Left lung (tissue), 4 donors: ENCODE measurements at regions not wholly inside any gene's neighbourhood (a gene's known extent, or its start where the extent isn't known, plus 50 kb on each side); places are given as distances from the start of the nearest gene placed in this dataset.
A peak's percentile ranks its signal among the peaks of the same experiment; 100 is the strongest.
"Not testable (repeated sequence)": the region's sequence is repeated elsewhere in the genome, so short reads cannot be mapped to it uniquely, and the experiment has no call there.

Source experiments
- ATAC-seq: fragments of 200-7000 bp; cut with Tn5 transposase; one replicate; pipeline ENCODE4 v1.9.1; 2020; ENCODE audit warnings: moderate library complexity
- DNase-seq, 4 donors: peaks; one replicate each; pipeline ENCODE4 v3.0.0-alpha.2; 2013 to 2020
- H3K27ac ChIP-seq, 2 donors: fragments of 200-600 bp; sonication (generic) in 1 of 2; one replicate each; pipeline versions ENCODE4 v1.5.0 to v1.8.0; 2020 to 2021
- H3K27me3 ChIP-seq, 2 donors: fragments of 200-600 bp; sonication (generic) in 1 of 2; one replicate each; pipeline versions ENCODE4 v1.5.0 to v1.8.0; 2020 to 2021
- H3K36me3 ChIP-seq, 2 donors: fragments of 200-600 bp; sonication (generic) in 1 of 2; one replicate each; pipeline versions ENCODE4 v1.5.0 to v1.8.0; 2020 to 2021
- H3K4me1 ChIP-seq, 2 donors: fragments of 200-600 bp; one replicate each; pipeline ENCODE4 v1.8.0; 2021
- H3K4me3 ChIP-seq, 2 donors: fragments of 200-600 bp; sonication (generic) in 1 of 2; one replicate each; pipeline versions ENCODE4 v1.5.0 to v1.8.0; 2020 to 2021; ENCODE audit warnings: mild to moderate bottlenecking in 1 of 2
- H3K9me3 ChIP-seq, 2 donors: fragments of 200-600 bp; sonication (generic) in 1 of 2; one replicate each; pipeline versions ENCODE4 v1.5.0 to v1.8.0; 2020 to 2021
- intact Hi-C, 2 donors: fragments of 100-400 bp; cut with DNase I; formaldehyde crosslinking; loops; one replicate each; pipeline versions ENCODE4 v1.11.2 to v1.14.2; 2022
- TF ChIP-seq, protein P1 (sequence below), 2 donors: fragments of 200-600 bp; sonication (generic) in 1 of 2; IDR thresholded peaks; one replicate each; pipeline versions ENCODE4 v1.5.0 to v1.8.0; 2021; ENCODE audit warnings: antibody characterized with exemption in 2 of 2
- donor health status: DM: no; HTN: yes; CAD: no.
- donor health status: DM: no; HTN: no; CAD: no.

DNA sequence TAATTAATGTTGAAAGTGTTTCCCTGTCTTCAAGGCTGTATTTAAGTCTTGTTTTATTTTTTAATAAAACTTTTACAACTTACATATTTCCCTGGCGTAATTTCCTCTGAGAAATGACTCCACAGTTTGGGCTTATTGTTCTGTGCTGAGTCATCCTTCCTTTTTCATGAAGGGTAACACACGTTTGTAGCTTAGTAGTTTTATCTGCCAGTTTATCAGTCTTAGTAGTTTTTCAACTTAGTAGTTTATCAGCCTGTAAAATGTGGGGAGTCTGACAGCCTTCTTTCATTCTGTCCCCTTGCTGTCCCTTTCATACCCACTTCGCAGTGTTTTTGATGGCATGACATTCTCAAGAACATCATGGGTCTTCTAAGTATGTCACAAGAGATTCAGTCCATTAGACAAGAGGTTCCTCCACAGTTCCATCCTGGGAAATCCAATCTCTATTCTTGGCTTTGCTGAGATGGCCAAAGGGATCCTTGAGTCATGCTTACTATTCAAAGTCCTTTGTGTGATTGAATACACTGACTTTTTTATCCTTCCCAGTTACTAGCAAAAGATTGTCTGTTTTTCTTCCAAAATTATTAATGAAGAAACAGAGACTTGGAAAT is 60.0 kb upstream of the SGPP2 start:
- H3K27me3 ChIP-seq: no peaks in the 10 kb centered on the region
- H3K27ac ChIP-seq: peak overlapping the region in 1 of 2 donors; percentile 50
- no peaks in the 10 kb centered on the region for H3K36me3 ChIP-seq
- H3K4me3 ChIP-seq: no peak overlapping the region
- TF ChIP-seq, protein P1, sequence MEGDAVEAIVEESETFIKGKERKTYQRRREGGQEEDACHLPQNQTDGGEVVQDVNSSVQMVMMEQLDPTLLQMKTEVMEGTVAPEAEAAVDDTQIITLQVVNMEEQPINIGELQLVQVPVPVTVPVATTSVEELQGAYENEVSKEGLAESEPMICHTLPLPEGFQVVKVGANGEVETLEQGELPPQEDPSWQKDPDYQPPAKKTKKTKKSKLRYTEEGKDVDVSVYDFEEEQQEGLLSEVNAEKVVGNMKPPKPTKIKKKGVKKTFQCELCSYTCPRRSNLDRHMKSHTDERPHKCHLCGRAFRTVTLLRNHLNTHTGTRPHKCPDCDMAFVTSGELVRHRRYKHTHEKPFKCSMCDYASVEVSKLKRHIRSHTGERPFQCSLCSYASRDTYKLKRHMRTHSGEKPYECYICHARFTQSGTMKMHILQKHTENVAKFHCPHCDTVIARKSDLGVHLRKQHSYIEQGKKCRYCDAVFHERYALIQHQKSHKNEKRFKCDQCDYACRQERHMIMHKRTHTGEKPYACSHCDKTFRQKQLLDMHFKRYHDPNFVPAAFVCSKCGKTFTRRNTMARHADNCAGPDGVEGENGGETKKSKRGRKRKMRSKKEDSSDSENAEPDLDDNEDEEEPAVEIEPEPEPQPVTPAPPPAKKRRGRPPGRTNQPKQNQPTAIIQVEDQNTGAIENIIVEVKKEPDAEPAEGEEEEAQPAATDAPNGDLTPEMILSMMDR (IDR thresholded peaks at IDR 0.05): no peak
- ATAC-seq (no peak), DNase-seq (no peak)
- intact Hi-C loops: no loop called here
- peaks cover 0 to 9% of the 10 kb centered on the region in 2 donors for H3K4me1 ChIP-seq
- no peaks in the 10 kb centered on the region for H3K9me3 ChIP-seq

- peak in 3 of 4 donors; percentile 11 to 78 (median 61) for DNase-seq
- intact Hi-C loops, H3K27me3 ChIP-seq, H3K27ac ChIP-seq, ATAC-seq, H3K4me3 ChIP-seq, H3K4me1 ChIP-seq, H3K36me3 ChIP-seq, H3K9me3 ChIP-seq: not testable (repeated sequence)
Measured at GRCh38 chr2:222368280-222368679, 56.1 kb upstream of the SGPP2 start.

GRCh38 chr2:222372993-222373392 is 51.4 kb upstream of the SGPP2 start:
- intact Hi-C loops: no loop called here
- ATAC-seq: no peak
- peaks cover 0 to 10% of the 10 kb centered on the region in 2 donors for H3K9me3 ChIP-seq
- no peaks in the 10 kb centered on the region for H3K27me3 ChIP-seq
- TF ChIP-seq, protein P1 (IDR thresholded peaks at IDR 0.05): no peak
- no peaks in the 10 kb centered on the region for H3K36me3 ChIP-seq
- no peak overlapping the region for H3K4me3 ChIP-seq
- DNase-seq: no peak
- H3K27ac ChIP-seq: no peak overlapping the region
- H3K4me1 ChIP-seq: no peaks in the 10 kb centered on the region
